ENCODE measurements at regions not wholly inside any gene's neighbourhood (a gene's known extent, or its start where the extent isn't known, plus 50 kb on each side); places are given as distances from the start of the nearest gene placed in this dataset.

DNA sequence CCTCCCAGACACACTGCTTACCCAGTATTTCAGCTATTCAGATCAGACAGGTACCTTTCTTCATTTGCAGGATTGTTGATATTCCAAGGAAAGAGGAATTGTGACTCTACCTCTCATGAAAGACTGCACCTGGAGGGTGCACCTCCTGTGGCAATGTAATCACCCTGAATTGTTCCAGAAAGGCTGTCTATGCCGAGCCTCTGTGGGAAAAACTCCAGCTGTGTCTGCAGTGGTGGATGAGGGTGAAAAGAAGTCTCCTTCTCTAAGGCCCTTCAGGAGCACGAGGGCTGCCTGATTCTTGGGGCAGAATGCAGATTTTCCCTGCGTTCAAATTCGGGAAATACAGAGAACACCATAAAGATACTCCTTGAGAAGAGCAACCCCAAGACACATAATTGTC is 108.2 kb upstream of the ADAMTS3 start:
- no CpG with 5 or more reads among the region's 4 CpGs for WGBS (ENCODE audit: insufficient coverage)
- intact Hi-C loops (cut with micrococcal nuclease) = no loop called here
- H3K4me1 ChIP-seq (ENCODE audit: control insufficient read depth in 2 of 2, insufficient read depth in 2 of 2, low read length in 2 of 2) = no peaks in the 10 kb centered on the region
- CTCF ChIA-PET = no interaction called here
- H3K36me3 ChIP-seq (replicated peaks in 1 of 2; ENCODE audit: control extremely low read depth in 1 of 2, control insufficient read depth in 1 of 2, extremely low read depth in 1 of 2, insufficient read depth in 2 of 2, low read length in 1 of 2) = no peaks in the 10 kb centered on the region
- Mint-ChIP-seq H3K4me3 (no peak overlapping the region), H3K9me3 (ENCODE audit: insufficient read depth) (no peaks in the 10 kb centered on the region), H3K27ac (no peak overlapping the region), H3K27me3 (no peaks in the 10 kb centered on the region), H3K4me1 (no peaks in the 10 kb centered on the region)
- H3K79me2 ChIP-seq (ENCODE audit: control insufficient read depth, insufficient read depth, low read length) = no peaks in the 10 kb centered on the region
- H3K4me3 ChIP-seq (ENCODE audit: control extremely low read depth in 1 of 5, extremely low read depth in 1 of 5, insufficient read depth in 1 of 5, low read depth in 2 of 5, low read length in 4 of 5) = no peak overlapping the region
- no peak overlapping the region for H3K27ac ChIP-seq (ENCODE audit: low read length in 2 of 2)
- no peaks in the 10 kb centered on the region for H4K20me1 ChIP-seq (ENCODE audit: control insufficient read depth, insufficient read depth, low read length, poor library complexity, severe bottlenecking)
- peaks cover 0 to 7% (median 0%) of the 10 kb centered on the region in 4 experiments for H3K27me3 ChIP-seq (replicated peaks in 1 of 4; ENCODE audit: control extremely low read depth in 1 of 4, control insufficient read depth in 3 of 4, insufficient read depth in 4 of 4, low read length in 3 of 4)
- POLR2A ChIA-PET = no interaction called here
- DNase-seq = no peak
- ATAC-seq (ENCODE audit: low read depth) = no peak
- TF ChIP-seq EZH2 (IDR thresholded peaks at IDR 0.05; ENCODE audit: borderline replicate concordance, insufficient read depth, low read depth, low read length, poor library complexity, severe bottlenecking) = no peak
- no peak overlapping the region for H2AFZ ChIP-seq (ENCODE audit: insufficient read depth, low read depth, low read length, poor library complexity, severe bottlenecking)
- no peak overlapping the region for H3K9ac ChIP-seq (ENCODE audit: low read length)
- peaks cover 0 to 3% (median 0%) of the 10 kb centered on the region in 3 donors for H3K9me3 ChIP-seq (ENCODE audit: control extremely low read depth in 1 of 3, control insufficient read depth in 2 of 3, insufficient read depth in 1 of 3, low read length in 2 of 3)
- no peak overlapping the region for H3K4me2 ChIP-seq (replicated peaks; ENCODE audit: low read depth, low read length, poor library complexity, severe bottlenecking)

DNA sequence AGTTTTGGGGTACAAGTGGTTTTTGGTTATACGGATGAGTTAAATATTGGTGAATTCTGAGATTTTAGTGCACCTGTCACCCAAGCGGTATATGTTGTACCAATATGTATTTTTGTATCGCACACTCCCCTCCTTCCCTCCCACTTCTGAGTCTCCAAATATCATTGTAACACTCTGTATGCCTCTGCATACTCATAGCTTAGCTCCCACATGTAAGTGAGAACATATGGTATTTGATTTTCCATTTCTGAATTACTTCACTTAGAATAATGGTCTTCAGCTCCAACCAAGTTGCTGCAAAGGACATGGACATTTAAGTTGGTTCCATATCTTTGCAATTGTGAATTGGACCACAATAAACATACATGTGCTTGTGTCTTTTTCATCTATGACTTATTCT is 103.0 kb upstream of the ADAMTS3 start:
- ChIA-PET CTCF (no interaction called here), POLR2A (no interaction called here)
- intact Hi-C loops (cut with micrococcal nuclease) = no loop called here
- H3K4me2 ChIP-seq (replicated peaks; ENCODE audit: low read depth, low read length, poor library complexity, severe bottlenecking) = no peak overlapping the region
- Mint-ChIP-seq H3K4me1 (no peaks in the 10 kb centered on the region), H3K4me3 (no peak overlapping the region), H3K27ac (no peak overlapping the region), H3K9me3 (ENCODE audit: insufficient read depth) (no peaks in the 10 kb centered on the region), H3K27me3 (no peaks in the 10 kb centered on the region)
- TF ChIP-seq, protein P1, sequence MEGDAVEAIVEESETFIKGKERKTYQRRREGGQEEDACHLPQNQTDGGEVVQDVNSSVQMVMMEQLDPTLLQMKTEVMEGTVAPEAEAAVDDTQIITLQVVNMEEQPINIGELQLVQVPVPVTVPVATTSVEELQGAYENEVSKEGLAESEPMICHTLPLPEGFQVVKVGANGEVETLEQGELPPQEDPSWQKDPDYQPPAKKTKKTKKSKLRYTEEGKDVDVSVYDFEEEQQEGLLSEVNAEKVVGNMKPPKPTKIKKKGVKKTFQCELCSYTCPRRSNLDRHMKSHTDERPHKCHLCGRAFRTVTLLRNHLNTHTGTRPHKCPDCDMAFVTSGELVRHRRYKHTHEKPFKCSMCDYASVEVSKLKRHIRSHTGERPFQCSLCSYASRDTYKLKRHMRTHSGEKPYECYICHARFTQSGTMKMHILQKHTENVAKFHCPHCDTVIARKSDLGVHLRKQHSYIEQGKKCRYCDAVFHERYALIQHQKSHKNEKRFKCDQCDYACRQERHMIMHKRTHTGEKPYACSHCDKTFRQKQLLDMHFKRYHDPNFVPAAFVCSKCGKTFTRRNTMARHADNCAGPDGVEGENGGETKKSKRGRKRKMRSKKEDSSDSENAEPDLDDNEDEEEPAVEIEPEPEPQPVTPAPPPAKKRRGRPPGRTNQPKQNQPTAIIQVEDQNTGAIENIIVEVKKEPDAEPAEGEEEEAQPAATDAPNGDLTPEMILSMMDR (IDR thresholded peaks at IDR 0.05) = no peak
- H3K9ac ChIP-seq (ENCODE audit: low read length) = no peak overlapping the region
- no CpG with 5 or more reads among the region's 3 CpGs for WGBS (ENCODE audit: insufficient coverage)
- H3K27ac ChIP-seq (ENCODE audit: low read length in 2 of 2) = no peak overlapping the region
- H3K27me3 ChIP-seq (replicated peaks in 1 of 4; ENCODE audit: control extremely low read depth in 1 of 4, control insufficient read depth in 3 of 4, insufficient read depth in 4 of 4, low read length in 3 of 4) = no peaks in the 10 kb centered on the region
- H3K79me2 ChIP-seq (ENCODE audit: control insufficient read depth, insufficient read depth, low read length) = no peaks in the 10 kb centered on the region
- ATAC-seq (ENCODE audit: low read depth) = no peak
- H4K20me1 ChIP-seq (ENCODE audit: control insufficient read depth, insufficient read depth, low read length, poor library complexity, severe bottlenecking) = no peaks in the 10 kb centered on the region
- H3K9me3 ChIP-seq (ENCODE audit: control extremely low read depth in 1 of 3, control insufficient read depth in 2 of 3, insufficient read depth in 1 of 3, low read length in 2 of 3) = peaks cover 0 to under 1% (median 0%) of the 10 kb centered on the region in 3 donors
- H2AFZ ChIP-seq (ENCODE audit: insufficient read depth, low read depth, low read length, poor library complexity, severe bottlenecking) = no peak overlapping the region
- H3K4me3 ChIP-seq (ENCODE audit: control extremely low read depth in 1 of 5, extremely low read depth in 1 of 5, insufficient read depth in 1 of 5, low read depth in 2 of 5, low read length in 4 of 5) = no peak overlapping the region
- no peaks in the 10 kb centered on the region for H3K4me1 ChIP-seq (ENCODE audit: control insufficient read depth in 2 of 2, insufficient read depth in 2 of 2, low read length in 2 of 2)
- no peak for DNase-seq
- H3K36me3 ChIP-seq (replicated peaks in 1 of 2; ENCODE audit: control extremely low read depth in 1 of 2, control insufficient read depth in 1 of 2, extremely low read depth in 1 of 2, insufficient read depth in 2 of 2, low read length in 1 of 2) = no peaks in the 10 kb centered on the region
